ENCODE measurements at regions not wholly inside any gene's neighbourhood (a gene's known extent, or its start where the extent isn't known, plus 50 kb on each side); places are given as distances from the start of the nearest gene placed in this dataset.
"Not testable (repeated sequence)": the region's sequence is repeated elsewhere in the genome, so short reads cannot be mapped to it uniquely, and the experiment has no call there.

DNA sequence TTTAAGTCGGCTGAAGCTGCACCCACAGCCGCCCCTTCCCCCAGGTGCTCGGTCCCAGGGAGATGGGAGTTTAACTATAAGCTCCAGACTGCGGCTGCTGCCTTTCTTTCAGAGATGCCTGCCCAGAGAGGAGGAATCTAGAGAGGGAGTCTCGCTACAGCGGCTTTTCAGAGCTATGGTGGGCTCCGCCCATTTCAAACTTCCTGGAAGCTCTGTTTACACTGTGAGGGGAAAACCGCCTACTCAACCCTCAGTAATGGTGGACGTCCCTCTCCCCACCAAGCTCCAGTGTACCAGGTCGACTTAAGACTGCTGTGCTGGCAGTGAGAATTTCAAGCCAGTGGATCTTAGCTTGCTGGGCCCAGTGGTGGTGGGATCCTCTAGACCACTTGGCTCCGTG is 135.4 kb downstream of the CXCL12 start:
- H3K4me3 ChIP-seq = no peak overlapping the region
- DNase-seq = no peak
- H3K36me3 ChIP-seq = no peaks in the 10 kb centered on the region
- no peak for ATAC-seq (ENCODE audit: low FRiP score in 2 of 2)
- TF ChIP-seq EP300 (IDR thresholded peaks at IDR 0.05) (no peak), POLR2AphosphoS5 (IDR thresholded peaks at IDR 0.05) (no peak), POLR2A (IDR thresholded peaks at IDR 0.05) (no peak)
- TF ChIP-seq, protein P1, sequence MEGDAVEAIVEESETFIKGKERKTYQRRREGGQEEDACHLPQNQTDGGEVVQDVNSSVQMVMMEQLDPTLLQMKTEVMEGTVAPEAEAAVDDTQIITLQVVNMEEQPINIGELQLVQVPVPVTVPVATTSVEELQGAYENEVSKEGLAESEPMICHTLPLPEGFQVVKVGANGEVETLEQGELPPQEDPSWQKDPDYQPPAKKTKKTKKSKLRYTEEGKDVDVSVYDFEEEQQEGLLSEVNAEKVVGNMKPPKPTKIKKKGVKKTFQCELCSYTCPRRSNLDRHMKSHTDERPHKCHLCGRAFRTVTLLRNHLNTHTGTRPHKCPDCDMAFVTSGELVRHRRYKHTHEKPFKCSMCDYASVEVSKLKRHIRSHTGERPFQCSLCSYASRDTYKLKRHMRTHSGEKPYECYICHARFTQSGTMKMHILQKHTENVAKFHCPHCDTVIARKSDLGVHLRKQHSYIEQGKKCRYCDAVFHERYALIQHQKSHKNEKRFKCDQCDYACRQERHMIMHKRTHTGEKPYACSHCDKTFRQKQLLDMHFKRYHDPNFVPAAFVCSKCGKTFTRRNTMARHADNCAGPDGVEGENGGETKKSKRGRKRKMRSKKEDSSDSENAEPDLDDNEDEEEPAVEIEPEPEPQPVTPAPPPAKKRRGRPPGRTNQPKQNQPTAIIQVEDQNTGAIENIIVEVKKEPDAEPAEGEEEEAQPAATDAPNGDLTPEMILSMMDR (IDR thresholded peaks at IDR 0.05) = no peak
- H3K9me3 ChIP-seq = no peaks in the 10 kb centered on the region
- 59 to 77% methylated on average over 11 of the region's 11 CpGs for WGBS, 2 donors
- no peak overlapping the region for H3K27ac ChIP-seq
- peaks cover 5 to 13% (median 9%) of the 10 kb centered on the region in 4 donors for H3K4me1 ChIP-seq
- no peaks in the 10 kb centered on the region for H3K27me3 ChIP-seq

DNA sequence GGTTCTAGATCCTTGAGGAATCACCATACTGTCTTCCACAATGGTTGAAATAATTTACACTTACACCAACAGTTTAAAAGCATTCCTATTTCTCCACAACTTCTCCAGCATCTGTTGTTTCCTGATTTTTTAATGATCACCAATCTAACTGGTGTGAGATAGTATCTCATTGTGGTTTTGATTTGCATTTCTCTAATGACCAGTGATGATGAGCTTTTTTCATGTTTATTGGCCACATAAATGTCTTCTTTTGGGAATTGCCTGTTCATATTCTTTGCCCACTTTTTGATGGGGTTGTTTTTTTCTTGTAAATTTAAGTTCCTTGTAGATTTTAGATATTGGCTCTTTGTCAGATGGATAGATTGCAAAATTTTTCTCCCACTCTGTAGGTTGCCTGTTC is 138.2 kb downstream of the CXCL12 start:
- ATAC-seq (ENCODE audit: low FRiP score in 2 of 2); H3K27me3 ChIP-seq; H3K4me1 ChIP-seq; H3K27ac ChIP-seq; H3K4me3 ChIP-seq; H3K36me3 ChIP-seq; H3K9me3 ChIP-seq; DNase-seq: not testable (repeated sequence)

DNA sequence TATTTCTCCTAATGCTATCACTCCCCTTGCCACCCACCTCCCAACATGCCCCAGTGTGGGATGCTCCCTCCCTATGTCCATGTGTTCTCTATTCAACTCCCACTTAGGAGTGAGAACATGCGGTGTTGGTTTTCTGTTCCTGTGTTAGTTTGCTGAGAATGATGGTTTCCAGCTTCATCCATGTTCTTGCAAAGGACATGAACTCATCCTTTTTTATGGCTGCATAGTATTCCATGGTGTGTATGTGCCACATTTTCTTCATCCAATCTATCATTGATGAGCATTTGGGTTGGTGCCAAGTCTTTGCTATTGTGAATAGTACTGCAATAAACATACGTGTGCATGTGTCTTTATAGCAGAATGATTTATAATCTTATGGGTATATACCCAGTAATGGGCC is 138.6 kb downstream of the CXCL12 start:
- H3K4me1 ChIP-seq; ATAC-seq (ENCODE audit: low FRiP score in 2 of 2); H3K4me3 ChIP-seq; H3K9me3 ChIP-seq; H3K27ac ChIP-seq; H3K27me3 ChIP-seq; H3K36me3 ChIP-seq; DNase-seq: not testable (repeated sequence)
- WGBS, 2 donors = 86 to 96% methylated on average over 2 of the region's 2 CpGs

DNA sequence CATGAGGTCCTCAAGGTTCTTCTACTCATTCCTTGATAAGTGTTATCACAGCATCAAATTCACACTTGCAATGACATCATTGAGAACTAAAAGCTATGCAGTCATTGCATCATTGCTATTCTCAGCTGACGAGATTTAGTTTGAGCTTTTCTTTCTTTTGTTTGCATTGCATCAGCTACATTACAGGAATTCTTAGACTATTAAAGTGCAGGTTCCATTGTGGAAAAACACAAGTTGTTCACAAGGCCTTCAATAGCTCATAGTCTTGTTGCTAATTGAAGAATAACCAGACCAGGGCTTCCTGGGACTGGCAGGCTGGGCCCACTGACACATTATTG is 139.3 kb downstream of the CXCL12 start:
- H3K27ac ChIP-seq = no peak overlapping the region
- DNase-seq = no peak
- no peaks in the 10 kb centered on the region for H3K9me3 ChIP-seq
- ATAC-seq (ENCODE audit: low FRiP score in 2 of 2) = no peak
- H3K4me1 ChIP-seq = no peaks in the 10 kb centered on the region
- WGBS, 2 donors = 39 to 71% methylated on average over 1 of the region's 1 CpG
- H3K36me3 ChIP-seq = no peaks in the 10 kb centered on the region
- H3K27me3 ChIP-seq = no peaks in the 10 kb centered on the region
- no peak overlapping the region for H3K4me3 ChIP-seq
- TF ChIP-seq POLR2AphosphoS5 (IDR thresholded peaks at IDR 0.05) (no peak), POLR2A (IDR thresholded peaks at IDR 0.05) (no peak), EP300 (IDR thresholded peaks at IDR 0.05) (peak in 1 of 4 donors; percentile 53)
- TF ChIP-seq, protein P1 (IDR thresholded peaks at IDR 0.05) = no peak

DNA sequence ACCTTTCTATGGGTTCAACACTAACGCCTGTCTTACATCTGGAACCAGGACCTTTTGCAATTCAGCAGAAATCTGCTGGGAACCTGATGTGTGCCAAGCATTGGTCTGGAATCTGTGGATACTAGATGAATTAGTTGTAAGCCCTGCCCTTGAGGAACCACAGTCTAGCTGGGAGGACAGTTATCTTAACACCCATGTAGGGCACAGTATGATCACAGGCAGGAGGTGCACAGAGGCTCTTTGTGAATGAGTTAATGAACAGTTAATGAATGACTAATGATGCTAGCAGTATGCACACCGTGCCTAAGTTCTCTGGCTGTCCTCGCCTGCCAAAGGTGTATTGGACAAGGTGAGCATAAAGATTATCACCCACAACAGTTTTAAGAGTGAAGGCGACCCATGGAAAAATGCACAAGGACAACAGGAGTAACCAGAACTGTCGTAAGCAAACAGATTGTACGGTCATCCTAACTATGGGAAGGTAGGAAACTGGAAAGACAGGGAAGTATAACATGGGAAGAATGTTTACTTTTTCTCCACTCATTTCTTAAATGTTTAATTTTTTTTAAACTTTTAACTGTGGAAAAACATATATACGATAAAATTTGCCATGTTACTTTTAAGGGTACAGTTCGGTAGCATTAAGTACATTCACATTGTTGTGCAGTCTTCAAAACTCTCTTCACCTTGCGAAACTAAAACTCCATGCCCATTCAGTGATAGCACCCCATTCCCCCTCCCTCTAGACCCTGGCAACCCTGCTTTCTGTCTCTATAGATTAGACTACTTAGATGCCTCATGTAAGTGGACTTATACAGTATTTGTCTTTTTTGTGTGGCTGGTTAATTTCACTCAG is 139.9 kb downstream of the CXCL12 start:
- Histone ChIP-seq H3K36me3 (no peaks in the 10 kb centered on the region), H3K4me3 (no peak overlapping the region), H3K9me3 (no peaks in the 10 kb centered on the region), H3K4me1 (no peaks in the 10 kb centered on the region), H3K27me3 (no peaks in the 10 kb centered on the region), H3K27ac (no peak overlapping the region)
- ATAC-seq (ENCODE audit: low FRiP score in 2 of 2) (no peak), DNase-seq (no peak)
- TF ChIP-seq, protein P1 (IDR thresholded peaks at IDR 0.05) = no peak
- no peak for TF ChIP-seq POLR2A (IDR thresholded peaks at IDR 0.05)
- TF ChIP-seq POLR2AphosphoS5 (IDR thresholded peaks at IDR 0.05) = no peak
- no peak for TF ChIP-seq EP300 (IDR thresholded peaks at IDR 0.05)
- WGBS, 2 donors = 71 to 72% methylated on average over 9 of the region's 9 CpGs

DNA sequence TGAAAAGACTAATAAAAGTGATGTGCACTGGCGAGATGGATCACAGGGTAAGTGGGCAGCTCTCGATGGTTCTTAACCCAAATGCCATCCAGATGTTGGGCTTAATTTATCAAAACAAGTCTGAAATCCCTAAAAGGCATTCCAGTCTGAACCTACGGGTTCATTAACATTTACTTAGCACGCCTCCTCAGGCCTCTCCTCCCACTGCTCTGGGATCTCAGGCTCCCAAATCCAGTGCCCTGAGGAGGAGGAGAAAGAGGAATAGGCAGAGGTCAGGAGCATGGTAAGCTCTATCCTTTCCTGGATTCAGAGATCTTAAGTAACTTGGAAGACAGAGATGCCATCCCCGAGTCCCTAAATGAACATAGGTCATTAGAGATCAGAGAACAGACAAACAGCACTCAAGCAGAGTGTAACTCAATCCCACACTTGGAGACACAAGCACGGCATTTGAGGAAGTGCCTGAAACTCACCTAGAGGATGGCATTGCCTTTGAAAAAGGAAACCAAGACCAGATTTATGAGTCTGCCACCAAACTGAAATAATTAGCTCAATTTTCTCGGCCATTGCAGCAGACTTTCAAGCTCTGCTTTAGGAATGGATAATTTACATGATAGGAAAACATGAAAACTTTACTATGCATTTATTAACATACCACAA is 140.9 kb downstream of the CXCL12 start:
- ATAC-seq (ENCODE audit: low FRiP score in 2 of 2) = no peak
- no peak for TF ChIP-seq POLR2AphosphoS5 (IDR thresholded peaks at IDR 0.05)
- TF ChIP-seq, protein P1 (IDR thresholded peaks at IDR 0.05) = no peak
- no peak for TF ChIP-seq POLR2A (IDR thresholded peaks at IDR 0.05)
- TF ChIP-seq EP300 (IDR thresholded peaks at IDR 0.05) = no peak

More for the DNA sequence above, 140.9 kb downstream of the CXCL12 start:
- no peaks in the 10 kb centered on the region for H3K36me3 ChIP-seq
- H3K4me1 ChIP-seq = no peaks in the 10 kb centered on the region
- no peak for DNase-seq
- H3K9me3 ChIP-seq = no peaks in the 10 kb centered on the region
- H3K27ac ChIP-seq = no peak overlapping the region
- no peaks in the 10 kb centered on the region for H3K27me3 ChIP-seq
- no peak overlapping the region for H3K4me3 ChIP-seq
- WGBS, 2 donors = 79 to 80% methylated on average over 7 of the region's 7 CpGs
